ENCODE measurements at regions not wholly inside any gene's neighbourhood (a gene's known extent, or its start where the extent isn't known, plus 50 kb on each side); places are given as distances from the start of the nearest gene placed in this dataset.
"Not testable (repeated sequence)": the region's sequence is repeated elsewhere in the genome, so short reads cannot be mapped to it uniquely, and the experiment has no call there.

DNA sequence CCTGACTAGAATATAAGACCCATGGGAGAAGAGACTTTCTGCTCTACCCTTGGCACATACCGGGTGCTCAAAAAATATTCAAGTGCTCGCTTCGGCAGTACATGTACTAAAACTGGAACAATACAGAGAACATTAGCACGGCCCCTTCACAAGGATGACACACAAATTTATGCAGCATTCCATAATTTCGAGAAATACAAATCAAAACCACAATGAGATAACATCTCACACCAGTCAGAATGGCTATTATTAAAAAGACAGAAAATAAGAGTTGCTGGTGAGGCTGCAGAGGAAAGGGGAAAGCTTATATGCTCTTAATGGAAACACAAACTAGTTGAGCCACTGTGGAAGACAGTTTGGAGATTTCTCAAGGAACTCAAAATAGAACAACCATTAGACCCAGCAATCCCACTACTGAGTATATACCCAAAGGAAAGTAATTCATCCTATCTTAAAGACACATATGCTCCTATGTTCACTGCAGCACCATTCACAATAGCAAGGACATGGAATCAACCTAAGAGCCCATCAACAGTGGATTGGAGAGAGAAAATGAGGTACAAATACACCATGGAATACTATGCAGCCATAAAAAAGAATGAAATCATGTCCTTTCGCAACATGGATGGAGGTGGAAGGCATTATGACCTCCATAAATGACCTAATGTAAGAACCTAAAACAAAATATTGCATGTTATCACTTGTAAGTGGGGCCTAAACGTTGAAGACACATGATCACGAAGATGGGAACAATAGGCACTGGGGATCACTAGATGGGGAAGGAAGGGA, 71.6 kb upstream of the CYP1B1 start:
- no peak for DNase-seq (ENCODE audit: low spot score)

DNA sequence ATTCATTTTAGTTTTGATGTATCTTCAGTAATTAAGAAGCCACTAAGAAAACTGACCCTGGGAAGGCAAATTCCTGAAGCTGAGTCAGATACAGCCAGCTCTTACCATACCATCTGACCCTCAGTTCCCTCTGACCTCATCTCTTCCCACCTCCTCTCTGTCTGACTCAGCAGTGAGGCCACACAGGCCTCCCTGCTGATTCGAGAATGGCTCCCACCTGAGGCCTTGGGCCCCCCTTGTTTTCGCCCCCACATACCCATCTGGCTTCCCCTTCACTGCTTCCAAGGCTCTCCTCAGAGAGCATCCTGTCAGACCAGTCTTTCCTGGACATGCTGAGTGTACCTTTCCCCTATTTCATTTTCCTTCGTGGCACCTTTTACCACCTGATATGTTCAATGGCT, 71.0 kb upstream of the CYP1B1 start:
- DNase-seq (ENCODE audit: low spot score), result peak; percentile 75

DNA sequence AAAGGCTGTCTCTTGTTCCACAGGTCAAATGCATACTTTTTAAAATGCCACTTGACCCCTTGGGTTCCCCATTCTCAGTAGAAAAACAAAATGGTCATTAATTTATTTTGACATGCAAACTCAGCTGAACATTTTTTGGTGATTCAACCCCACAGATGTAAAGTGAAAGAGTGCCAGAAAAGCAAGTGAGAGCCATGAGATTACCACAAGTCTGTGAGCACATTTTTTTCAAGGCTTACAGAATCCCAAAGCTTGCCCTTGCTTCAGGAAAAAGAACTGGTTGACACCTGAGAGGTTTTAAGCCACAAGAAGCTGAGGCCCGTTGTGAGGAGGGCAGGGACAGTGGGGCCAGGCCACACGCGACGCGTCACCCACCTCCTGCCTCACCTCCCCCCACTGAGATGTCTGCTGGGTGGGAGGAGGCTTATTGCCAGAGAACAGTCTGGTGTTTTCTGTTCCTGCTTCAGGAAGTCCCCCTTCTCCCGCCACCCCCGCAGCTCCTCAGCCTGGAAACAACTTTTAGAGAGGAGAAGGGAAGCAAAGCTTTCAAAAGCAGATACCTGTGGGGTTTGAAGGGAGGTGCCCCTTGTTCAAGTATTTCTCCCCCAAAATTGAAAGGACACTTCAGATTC, 70.4 kb upstream of the CYP1B1 start:
- DNase-seq (ENCODE audit: low spot score), result peak; percentile 63

DNA sequence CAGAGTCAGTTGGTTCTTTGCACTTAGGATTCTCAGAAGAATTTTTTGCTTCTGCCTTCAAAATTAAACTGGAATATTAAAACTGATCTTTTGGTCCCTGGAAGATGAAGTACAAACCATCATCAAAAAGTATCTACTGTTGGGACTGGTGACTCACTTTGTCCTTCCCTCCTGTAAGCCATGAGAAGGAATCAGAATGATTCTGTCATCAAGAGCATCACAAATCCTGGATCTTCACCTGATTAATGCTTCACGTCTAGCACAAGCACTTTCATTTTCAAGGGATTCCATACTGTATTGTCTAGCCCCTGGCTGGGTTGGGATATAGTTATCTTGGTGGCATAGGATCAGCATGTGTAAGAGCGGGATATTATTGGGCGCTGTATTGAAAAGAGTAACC, 69.3 kb upstream of the CYP1B1 start:
- no peak for DNase-seq (ENCODE audit: low spot score)

DNA sequence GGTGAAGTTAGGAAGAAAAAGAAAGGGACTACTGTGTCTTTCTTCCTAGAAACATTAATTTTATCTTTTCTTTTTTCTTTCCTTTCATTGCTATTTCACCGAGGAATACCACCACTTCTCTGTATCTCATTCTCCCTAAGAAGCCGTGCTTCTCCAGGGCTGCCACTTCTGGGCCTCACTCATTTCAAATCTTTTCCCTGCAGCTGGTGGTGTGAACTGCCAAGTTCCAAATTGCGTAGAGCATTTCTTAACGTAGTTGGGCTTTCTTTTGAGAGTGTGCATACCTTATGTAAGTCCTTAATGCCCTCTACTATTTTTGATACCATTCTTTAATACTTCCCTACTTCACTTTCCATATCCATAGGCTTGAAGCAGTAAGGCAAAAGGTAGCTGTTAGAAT, 66.7 kb upstream of the CYP1B1 start:
- DNase-seq (ENCODE audit: low spot score), result no peak

DNA sequence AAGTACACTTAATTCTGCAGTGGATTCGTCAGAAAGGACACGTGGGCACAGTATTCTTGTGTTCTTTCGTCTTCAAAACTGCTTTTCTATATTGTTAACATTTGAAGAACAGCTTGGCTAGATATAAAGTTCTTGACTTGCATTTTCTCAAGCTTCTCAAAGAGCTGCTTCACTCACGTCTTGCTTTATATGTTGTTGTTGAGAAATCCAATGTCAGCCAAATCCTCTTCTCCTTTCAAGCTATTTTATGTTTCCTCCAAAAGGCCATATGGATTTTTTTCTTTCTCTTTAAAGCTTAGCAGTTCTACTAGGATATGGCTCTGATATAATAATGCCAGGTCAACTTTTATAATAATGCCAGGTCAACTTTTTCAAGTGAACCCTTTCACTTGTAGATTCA, 65.5 kb upstream of the CYP1B1 start:
- peak; percentile 73 for DNase-seq (ENCODE audit: low spot score)

DNA sequence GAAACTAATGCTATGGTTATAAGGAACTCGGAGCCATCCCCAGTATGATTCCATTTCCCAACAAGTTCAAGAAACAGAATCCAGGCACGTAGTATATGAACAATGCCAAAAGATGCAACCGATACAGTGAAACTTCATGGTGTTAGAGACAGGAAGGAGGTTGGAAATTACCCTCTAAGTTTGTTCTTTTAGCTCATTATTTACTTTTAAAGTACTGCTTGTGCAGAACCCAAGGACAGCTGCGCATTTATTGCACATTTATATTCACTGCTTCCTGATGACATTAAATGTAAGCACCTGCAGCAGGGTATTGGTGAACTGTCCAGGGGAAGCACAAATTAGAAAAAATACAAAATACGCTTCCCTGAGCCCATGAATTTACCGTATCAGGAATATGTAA, 63.0 kb upstream of the CYP1B1 start:
- no peak for DNase-seq (ENCODE audit: low spot score)

DNA sequence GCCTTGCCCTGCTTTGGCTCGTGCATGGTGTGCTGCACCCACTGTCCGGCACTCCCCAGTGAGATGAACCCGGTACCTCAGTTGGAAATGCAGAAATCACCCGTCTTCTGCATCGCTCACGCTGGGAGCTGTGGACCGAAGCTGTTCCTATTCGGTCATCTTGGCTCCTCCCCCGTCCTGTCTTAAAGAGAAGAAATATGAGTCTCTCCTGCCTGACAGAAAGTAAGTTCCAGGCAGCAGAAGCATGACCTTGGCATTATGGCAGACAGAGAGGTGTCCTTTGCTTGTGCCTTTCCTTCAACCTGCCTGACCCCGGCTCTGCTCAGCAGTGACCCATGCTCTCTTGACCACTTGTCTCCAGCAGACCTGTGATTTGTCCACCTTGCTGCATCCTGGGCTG, 62.5 kb upstream of the CYP1B1 start:
- DNase-seq (ENCODE audit: low spot score), result no peak

DNA sequence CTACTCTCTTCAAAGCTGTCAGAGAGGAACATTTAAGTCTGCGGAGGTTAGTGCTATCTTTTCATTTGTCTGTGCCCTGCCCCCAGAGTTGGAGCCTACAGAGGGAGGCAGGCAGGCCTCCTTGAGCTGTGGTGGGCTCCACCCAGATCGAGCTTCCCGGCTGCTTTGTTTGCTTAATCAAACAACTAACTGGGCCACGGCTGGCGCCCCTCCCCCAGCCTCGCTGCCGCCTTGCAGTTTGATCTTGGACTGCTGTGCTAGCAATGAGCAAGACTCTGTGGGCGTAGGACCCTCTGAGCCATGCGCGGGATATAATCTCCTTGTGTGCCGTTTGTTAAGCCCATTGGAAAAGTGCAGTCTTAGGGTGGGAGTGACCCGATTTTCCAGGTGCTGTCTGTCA, 62.0 kb upstream of the CYP1B1 start:
- DNase-seq (ENCODE audit: low spot score), result not testable (repeated sequence)

DNA sequence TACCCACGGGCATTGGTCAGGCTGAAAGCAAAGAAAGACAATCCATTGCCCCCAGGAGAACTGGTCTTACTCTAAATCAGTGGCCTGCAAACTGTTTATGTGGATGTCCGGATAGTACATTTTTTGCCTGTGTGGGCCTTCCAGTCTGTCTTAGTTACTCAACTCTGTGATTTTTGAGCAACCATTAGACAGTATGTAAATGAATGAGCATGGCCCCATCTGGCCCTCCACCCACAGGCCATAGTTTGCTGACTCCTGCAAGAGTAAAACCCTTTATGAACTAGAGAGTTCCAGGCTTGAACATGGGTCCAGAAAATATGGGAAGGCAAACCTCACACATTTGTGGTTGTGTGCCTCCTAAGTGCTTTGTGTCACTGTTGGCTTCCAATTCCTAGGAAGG, 55.7 kb upstream of the CYP1B1 start:
- DNase-seq (ENCODE audit: low spot score), result no peak

DNA sequence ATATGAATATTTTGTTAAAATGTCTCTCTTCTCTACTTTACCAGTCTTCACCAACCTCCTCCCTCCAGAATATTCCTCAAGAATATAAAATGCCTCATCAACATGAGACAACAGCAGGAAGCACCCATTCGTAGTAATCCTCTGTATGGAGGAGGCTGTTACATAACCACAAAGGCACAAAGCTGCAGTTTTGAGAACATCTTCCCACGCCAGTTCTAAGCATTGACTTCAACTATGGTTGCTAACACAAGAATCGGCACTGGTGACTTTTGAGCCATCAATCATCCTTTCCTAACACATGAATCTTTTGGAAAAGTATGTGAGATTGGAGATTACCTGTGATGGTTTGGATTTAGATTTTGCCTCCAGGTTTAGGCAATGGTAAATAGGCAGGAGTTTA, 54.9 kb upstream of the CYP1B1 start:
- no peak for DNase-seq (ENCODE audit: low spot score)

DNA sequence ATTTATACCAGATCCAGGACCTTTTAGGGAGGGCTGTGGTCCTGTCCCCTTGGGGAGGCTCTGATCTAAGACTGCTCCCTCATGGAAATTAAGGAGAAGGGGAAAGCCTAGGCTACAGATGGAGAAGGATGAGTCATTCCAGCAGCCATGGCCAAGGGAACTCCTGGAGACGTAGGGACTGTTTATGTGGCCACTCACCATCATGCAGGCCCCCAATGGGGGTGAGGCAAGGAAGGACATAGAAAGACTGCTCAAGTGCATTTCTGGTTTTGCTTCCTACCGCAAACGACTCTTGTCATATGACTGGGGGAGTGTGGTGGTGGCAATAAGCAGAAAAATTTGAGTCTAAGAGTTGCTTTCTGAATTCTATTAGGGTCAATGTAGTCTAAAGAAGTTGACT, 54.0 kb upstream of the CYP1B1 start:
- no peak for DNase-seq (ENCODE audit: low spot score)

DNA sequence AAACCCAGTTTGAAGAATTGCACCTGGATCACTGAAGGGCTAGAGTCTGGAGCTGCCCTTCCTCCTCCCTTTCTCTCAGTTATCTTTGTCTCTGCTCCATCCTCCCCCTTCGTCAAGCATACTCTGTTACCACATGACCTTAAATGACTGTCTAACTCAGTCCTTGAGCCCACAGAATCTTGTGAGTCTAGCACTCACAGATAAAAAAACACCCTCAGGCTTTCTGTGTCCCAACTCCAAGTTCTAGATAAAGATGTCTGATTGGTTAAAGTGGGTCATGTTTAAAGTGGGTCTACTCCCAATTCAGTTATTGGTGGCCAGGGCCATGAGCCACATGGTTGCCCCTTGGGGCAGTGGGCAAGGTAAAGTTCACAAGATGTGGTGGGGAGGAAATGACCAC, 53.5 kb upstream of the CYP1B1 start:
- DNase-seq (ENCODE audit: low spot score), result no peak

DNA sequence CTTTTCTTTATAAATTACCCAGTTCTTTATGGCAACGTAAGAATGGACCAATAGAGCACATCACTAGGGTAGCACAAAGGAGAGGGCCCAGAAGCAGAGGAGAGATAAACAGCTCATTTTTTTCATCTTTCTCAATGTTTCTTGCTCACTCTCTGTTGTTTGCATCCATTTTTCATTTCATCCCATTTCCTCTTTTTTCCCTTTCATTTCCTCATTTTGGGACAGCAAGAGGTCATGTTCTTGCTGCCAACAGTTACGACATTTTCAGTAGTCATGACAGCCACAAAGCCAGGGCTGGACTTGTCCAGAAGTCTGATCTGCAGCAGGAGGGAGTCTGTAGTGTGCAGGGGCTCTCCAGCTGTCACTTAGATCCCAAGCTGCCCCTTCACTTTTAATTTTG, 52.7 kb upstream of the CYP1B1 start:
- DNase-seq (ENCODE audit: low spot score), result no peak

DNA sequence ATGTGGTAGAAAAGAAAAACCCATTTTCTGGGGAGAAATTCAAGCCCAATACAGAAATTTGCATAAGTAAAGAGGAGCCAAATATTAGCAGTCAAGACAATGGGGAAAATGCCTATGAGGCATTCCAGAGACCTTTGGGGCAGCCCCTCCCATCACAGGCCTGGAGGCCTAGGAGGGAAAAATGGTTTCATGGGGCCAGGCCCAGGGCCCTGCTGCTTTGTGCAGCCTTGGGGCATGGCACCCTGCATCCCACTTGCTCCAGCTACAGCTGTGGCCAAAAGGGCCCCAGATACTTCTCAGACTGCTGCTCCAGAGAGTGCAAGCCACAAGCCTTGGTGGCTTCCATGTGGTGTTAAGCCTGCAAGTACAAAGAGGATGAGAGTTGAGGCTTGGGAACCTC, 51.3 kb upstream of the CYP1B1 start:
- no peak for DNase-seq (ENCODE audit: low spot score)

DNA sequence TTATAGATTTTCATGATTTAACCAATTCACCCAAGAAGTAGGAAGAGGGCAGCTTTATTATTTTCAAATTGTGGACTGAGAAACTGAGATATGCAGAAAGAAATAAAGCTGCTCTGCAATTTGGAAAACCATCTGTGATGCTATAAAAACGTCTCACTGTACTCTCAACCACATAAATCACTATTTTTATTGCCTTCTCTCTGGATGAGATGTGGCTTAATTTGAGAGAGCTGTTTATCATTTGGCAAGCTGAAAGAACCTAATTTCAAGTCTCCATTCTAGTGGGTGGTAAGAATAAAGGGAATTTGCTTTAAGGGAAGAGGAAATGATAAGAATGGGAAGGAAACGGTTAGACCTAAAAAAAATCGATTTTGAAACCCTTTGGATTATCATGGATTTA, 49.9 kb upstream of the CYP1B1 start:
- DNase-seq (ENCODE audit: low spot score), result peak; percentile 82
